WERI-Rb-1 (cell line): ENCODE measurements at regions not wholly inside any gene's neighbourhood (a gene's known extent, or its start where the extent isn't known, plus 50 kb on each side); places are given as distances from the start of the nearest gene placed in this dataset.
"Not testable (repeated sequence)": the region's sequence is repeated elsewhere in the genome, so short reads cannot be mapped to it uniquely, and the experiment has no call there.

Experiments used
- DNase-seq: peaks from one replicate; pipeline ENCODE4 v3.0.0-alpha.2; 2020
- H3K27ac ChIP-seq: fragments of 250-450 bp; sonication (Bioruptor Pico); 2 replicates; pipeline ENCODE4 v1.5.1; 2020; ENCODE audit warnings: mild to moderate bottlenecking, moderate library complexity
- H3K27me3 ChIP-seq: fragments of 250-450 bp; sonication (Bioruptor Pico); 2 replicates; pipeline ENCODE4 v1.5.1; 2021; ENCODE audit warnings: mild to moderate bottlenecking, low read depth, moderate library complexity; ENCODE audit not compliant: insufficient read depth, severe bottlenecking
- H3K36me3 ChIP-seq: fragments of 250-450 bp; sonication (Bioruptor Pico); 2 replicates; pipeline ENCODE4 v1.5.1; 2020; ENCODE audit warnings: mild to moderate bottlenecking, moderate library complexity
- H3K4me3 ChIP-seq: 2 replicates; pipeline ENCODE4 v1.5.1; 2011; ENCODE audit warnings: low read depth, mild to moderate bottlenecking, control low read depth, low read length
- H3K9me3 ChIP-seq: fragments of 250-450 bp; sonication (Bioruptor Pico); 2 replicates; pipeline ENCODE4 v1.5.1; 2021; ENCODE audit warnings: mild to moderate bottlenecking, moderate library complexity; ENCODE audit not compliant: severe bottlenecking
- TF ChIP-seq, protein P1 (sequence below): IDR thresholded peaks from 2 replicates; pipeline ENCODE4 v1.5.1; 2011; ENCODE audit warnings: low read depth, mild to moderate bottlenecking, control low read depth, inconsistent platforms, low read length

DNA sequence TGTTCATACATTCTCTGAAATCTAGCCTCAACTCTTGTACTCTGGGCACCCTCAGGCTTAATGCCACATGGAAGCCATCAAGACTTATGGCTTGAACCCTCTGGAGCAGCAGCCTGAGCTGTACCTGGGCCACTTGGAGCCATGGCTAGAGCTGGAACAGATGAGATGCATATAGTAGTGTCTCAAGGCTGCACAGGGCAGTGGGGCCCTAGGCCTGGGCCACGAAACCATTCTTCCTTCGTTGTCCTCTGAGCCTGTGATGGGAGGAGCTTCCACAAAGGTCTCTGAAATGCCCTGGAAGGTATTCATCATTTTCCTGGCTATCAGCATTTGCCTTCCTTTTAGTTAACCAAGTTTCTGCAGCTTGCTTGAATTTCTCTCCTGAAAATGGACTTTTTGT lies 1427.2 kb upstream of the PCDH10 start:
- no peak overlapping the region for H3K27ac ChIP-seq
- no peak overlapping the region for H3K4me3 ChIP-seq
- H3K27me3 ChIP-seq: no peaks in the 10 kb centered on the region
- H3K36me3 ChIP-seq: no peaks in the 10 kb centered on the region
- H3K9me3 ChIP-seq: no peaks in the 10 kb centered on the region
- DNase-seq: no peak
- TF ChIP-seq, protein P1, sequence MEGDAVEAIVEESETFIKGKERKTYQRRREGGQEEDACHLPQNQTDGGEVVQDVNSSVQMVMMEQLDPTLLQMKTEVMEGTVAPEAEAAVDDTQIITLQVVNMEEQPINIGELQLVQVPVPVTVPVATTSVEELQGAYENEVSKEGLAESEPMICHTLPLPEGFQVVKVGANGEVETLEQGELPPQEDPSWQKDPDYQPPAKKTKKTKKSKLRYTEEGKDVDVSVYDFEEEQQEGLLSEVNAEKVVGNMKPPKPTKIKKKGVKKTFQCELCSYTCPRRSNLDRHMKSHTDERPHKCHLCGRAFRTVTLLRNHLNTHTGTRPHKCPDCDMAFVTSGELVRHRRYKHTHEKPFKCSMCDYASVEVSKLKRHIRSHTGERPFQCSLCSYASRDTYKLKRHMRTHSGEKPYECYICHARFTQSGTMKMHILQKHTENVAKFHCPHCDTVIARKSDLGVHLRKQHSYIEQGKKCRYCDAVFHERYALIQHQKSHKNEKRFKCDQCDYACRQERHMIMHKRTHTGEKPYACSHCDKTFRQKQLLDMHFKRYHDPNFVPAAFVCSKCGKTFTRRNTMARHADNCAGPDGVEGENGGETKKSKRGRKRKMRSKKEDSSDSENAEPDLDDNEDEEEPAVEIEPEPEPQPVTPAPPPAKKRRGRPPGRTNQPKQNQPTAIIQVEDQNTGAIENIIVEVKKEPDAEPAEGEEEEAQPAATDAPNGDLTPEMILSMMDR: no peak

DNA sequence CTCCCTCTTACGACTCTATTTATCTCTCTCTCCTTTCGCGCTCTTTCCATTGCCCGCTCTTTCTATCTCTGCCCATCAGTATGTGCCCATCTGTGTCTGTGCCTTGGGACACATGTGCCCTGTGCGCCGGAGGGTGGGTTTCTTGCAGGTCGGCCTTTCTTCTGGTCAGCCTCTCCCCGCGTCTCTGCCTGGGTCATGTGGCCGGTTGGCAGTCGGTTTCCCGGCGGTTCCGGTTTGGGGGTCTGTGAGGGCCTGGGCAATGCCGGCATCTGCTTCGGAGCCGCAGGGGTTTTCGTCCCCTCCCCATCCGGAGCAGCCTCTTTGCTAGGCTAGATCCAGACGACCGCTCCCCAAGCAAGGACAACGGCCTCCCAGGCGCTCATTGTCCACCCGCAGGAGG lies 1426.0 kb upstream of the PCDH10 start:
- not testable (repeated sequence) for H3K36me3 ChIP-seq, H3K4me3 ChIP-seq, DNase-seq, H3K9me3 ChIP-seq, H3K27me3 ChIP-seq, H3K27ac ChIP-seq

DNA sequence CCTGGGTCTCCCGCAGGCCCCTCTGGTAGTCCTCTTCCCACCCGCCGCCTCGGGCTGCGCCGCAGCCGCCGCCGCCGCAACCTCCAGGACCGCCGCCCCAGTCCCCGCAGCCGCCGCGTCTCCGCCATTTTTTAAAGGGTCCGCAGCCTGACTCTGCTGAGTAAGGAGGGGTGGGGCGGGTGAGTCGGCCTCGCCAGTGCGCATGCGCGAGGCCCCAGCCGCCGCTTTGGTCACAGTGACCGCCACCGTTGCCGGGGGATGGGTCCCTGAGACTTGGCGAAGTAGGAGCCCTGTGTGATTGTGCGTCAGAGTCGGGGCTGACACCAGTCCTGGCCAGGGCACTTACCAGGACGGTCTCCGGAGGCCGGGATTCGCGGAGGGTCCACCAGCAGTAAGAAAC lies 1424.2 kb upstream of the PCDH10 start:
- peak overlapping the region; percentile 30 for H3K4me3 ChIP-seq
- DNase-seq: peak; percentile 78

GRCh38 chr4:131725521-131725920 lies 1423.6 kb upstream of the PCDH10 start:
- not testable (repeated sequence) for H3K27ac ChIP-seq, DNase-seq, H3K9me3 ChIP-seq, H3K4me3 ChIP-seq, H3K27me3 ChIP-seq, H3K36me3 ChIP-seq

More for the DNA sequence above, 1424.2 kb upstream of the PCDH10 start:
- H3K27me3 ChIP-seq, H3K27ac ChIP-seq, H3K36me3 ChIP-seq, H3K9me3 ChIP-seq: not testable (repeated sequence)

DNA sequence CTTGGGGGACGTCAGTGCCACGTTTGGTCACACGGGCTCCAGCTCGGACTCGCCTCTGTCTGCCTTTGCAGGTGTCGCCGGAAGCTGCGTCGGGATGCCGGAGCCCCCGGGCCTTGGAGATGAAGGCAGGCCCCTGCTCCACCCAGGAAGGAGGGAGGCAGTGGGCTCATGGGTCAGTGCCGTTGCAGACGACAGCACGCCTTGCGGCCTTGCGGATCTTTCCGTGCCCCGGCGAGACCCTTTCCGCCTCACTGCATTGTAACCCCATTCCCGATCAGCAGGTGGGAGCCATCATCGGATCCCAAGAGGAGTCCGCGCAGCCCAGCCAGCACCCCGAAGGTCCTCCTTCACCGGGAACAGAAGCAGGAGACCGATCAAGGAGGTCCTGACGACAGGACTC lies 1422.2 kb upstream of the PCDH10 start:
- not testable (repeated sequence) for H3K4me3 ChIP-seq, H3K36me3 ChIP-seq

DNA sequence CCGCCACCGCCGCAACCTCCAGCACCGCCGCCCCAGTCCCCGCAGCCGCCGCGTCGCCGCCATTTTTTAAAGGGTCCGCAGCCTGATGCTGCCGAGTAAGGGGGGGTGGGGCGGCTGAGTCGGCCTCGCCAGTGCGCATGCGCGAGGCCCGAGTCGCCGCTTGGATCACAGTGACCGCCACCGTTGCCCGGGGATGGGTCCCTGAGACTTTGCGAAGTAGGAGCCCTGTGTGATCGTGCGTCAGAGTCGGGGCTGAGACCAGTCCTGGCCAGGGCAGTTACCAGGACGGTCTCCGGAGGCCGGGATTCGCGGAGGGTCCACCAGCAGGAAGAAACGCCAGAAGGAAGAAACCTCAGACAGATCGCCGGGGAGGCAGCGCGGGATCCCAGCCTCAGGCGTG lies 1421.7 kb upstream of the PCDH10 start:
- not testable (repeated sequence) for DNase-seq, H3K9me3 ChIP-seq, H3K27me3 ChIP-seq

More for the DNA sequence above, 1422.2 kb upstream of the PCDH10 start:
- H3K9me3 ChIP-seq, H3K27me3 ChIP-seq, DNase-seq, H3K27ac ChIP-seq: not testable (repeated sequence)

GRCh38 chr4:131729205-131729604 lies 1419.9 kb upstream of the PCDH10 start:
- not testable (repeated sequence) for H3K36me3 ChIP-seq, H3K4me3 ChIP-seq, H3K27ac ChIP-seq, DNase-seq, H3K27me3 ChIP-seq, H3K9me3 ChIP-seq

More for the DNA sequence above, 1421.7 kb upstream of the PCDH10 start:
- H3K4me3 ChIP-seq, H3K27ac ChIP-seq, H3K36me3 ChIP-seq: not testable (repeated sequence)

GRCh38 chr4:131729716-131730398 lies 1419.2 kb upstream of the PCDH10 start:
- H3K9me3 ChIP-seq, H3K4me3 ChIP-seq, H3K27me3 ChIP-seq, H3K36me3 ChIP-seq, H3K27ac ChIP-seq, DNase-seq: not testable (repeated sequence)

- not testable (repeated sequence) for H3K9me3 ChIP-seq, H3K36me3 ChIP-seq, H3K27me3 ChIP-seq, DNase-seq, H3K4me3 ChIP-seq, H3K27ac ChIP-seq
These were observed 1418.5 kb upstream of the PCDH10 start for GRCh38 chr4:131730574-131730973.

DNA sequence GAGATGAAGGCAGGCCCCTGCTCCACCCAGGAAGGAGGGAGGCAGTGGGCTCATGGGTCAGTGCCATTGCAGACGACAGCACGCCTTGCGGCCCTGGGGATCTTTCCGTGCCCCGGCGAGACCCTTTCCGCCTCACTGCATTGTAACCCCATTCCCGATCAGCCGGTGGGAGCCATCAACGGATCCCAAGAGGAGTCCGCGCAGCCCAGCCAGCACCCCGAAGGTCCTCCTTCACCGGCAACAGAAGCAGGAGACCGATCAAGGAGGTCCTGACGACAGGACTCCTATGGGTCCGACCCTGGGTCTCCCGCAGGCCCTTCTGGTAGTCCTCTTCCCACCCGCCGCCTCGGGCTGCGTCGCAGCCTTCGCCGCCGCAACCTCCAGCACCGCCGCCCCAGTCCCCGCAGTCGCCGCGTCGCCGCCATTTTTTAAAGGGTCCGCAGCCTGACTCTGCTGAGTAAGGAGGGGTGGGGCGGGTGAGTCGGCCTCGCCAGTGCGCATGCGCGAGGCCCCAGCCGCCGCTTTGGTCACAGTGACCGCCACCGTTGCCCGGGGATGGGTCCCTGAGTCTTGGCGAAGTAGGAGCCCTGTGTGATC lies 1417.0 kb upstream of the PCDH10 start:
- not testable (repeated sequence) for H3K4me3 ChIP-seq, H3K9me3 ChIP-seq, H3K36me3 ChIP-seq

GRCh38 chr4:131734321-131734720 lies 1414.8 kb upstream of the PCDH10 start:
- H3K36me3 ChIP-seq, DNase-seq, H3K9me3 ChIP-seq, H3K27me3 ChIP-seq, H3K27ac ChIP-seq, H3K4me3 ChIP-seq: not testable (repeated sequence)

More for the DNA sequence above, 1417.0 kb upstream of the PCDH10 start:
- H3K27me3 ChIP-seq, DNase-seq, H3K27ac ChIP-seq: not testable (repeated sequence)

DNA sequence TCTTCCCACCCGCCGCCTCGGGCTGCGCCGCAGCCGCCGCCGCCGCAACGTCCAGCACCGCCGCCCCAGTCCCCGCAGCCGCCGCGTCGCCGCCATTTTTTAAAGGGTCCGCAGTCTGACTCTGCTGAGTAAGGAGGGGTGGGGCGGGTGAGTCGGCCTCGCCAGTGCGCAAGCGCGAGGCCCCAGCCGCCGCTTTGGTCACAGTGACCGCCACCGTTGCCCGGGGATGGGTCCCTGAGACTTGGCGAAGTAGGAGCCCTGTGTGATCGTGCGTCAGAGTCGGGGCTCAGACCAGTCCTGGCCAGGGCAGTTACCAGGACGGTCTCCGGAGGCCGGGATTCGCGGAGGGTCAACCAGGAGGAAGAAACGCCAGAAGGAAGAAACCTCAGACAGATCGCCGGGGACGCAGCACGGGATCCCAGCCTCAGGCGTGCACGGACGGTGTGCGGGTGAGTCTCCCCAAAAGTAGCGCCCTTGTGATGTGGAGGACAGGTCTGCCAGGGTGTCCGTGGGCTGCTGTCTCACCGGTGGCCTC lies 1414.2 kb upstream of the PCDH10 start:
- H3K4me3 ChIP-seq, H3K9me3 ChIP-seq, DNase-seq: not testable (repeated sequence)

GRCh38 chr4:131738991-131739390 lies 1410.1 kb upstream of the PCDH10 start:
- not testable (repeated sequence) for H3K27ac ChIP-seq, H3K4me3 ChIP-seq, H3K9me3 ChIP-seq, H3K36me3 ChIP-seq, H3K27me3 ChIP-seq, DNase-seq

More for the DNA sequence above, 1414.2 kb upstream of the PCDH10 start:
- not testable (repeated sequence) for H3K27me3 ChIP-seq, H3K36me3 ChIP-seq, H3K27ac ChIP-seq

DNA sequence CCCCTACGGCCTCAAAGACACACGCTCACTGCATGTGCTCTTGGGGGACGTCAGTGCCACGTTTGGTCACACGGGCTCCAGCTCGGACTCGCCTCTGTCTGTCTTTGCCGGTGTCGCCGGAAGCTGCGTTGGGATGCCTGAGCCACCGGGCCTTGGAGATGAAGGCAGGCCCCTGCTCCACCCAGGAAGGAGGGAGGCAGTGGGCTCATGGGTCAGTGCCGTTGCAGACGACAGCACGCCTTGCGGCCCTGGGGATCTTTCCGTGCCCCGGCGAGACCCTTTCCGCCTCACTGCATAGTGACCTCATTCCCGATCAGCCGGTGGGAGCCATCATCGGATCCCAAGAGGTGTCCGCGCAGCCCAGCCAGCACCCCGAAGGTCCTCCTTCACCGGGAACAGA lies 1407.3 kb upstream of the PCDH10 start:
- not testable (repeated sequence) for H3K27me3 ChIP-seq, DNase-seq, H3K9me3 ChIP-seq, H3K36me3 ChIP-seq, H3K27ac ChIP-seq, H3K4me3 ChIP-seq
